ENCODE measurements at regions not wholly inside any gene's neighbourhood (a gene's known extent, or its start where the extent isn't known, plus 50 kb on each side); places are given as distances from the start of the nearest gene placed in this dataset.

DNA sequence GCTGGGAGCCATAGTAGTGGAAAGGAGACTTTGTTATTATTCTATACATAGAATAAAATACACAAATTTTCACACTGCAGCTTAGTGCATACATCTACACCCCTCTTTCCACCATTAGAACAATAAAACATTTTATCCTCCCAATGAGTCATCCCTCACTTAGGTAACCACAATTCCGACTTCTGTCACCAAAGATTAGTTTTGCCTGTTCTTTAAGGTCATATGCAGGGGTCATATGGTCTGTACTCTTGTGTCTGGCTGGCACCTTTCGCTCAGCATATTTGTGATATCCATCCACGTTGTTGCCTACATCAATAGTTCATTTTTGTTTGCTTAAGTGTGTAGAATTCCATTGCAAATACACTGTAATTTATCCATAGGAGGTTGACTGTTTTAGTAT, 399.4 kb downstream of the SHQ1 start:
- TF ChIP-seq, protein P1, sequence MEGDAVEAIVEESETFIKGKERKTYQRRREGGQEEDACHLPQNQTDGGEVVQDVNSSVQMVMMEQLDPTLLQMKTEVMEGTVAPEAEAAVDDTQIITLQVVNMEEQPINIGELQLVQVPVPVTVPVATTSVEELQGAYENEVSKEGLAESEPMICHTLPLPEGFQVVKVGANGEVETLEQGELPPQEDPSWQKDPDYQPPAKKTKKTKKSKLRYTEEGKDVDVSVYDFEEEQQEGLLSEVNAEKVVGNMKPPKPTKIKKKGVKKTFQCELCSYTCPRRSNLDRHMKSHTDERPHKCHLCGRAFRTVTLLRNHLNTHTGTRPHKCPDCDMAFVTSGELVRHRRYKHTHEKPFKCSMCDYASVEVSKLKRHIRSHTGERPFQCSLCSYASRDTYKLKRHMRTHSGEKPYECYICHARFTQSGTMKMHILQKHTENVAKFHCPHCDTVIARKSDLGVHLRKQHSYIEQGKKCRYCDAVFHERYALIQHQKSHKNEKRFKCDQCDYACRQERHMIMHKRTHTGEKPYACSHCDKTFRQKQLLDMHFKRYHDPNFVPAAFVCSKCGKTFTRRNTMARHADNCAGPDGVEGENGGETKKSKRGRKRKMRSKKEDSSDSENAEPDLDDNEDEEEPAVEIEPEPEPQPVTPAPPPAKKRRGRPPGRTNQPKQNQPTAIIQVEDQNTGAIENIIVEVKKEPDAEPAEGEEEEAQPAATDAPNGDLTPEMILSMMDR (conservative IDR thresholded peaks at IDR 0.05) = no peak
- no peak for TF ChIP-seq EZH2 (IDR thresholded peaks at IDR 0.05; ENCODE audit: low read depth)
